ENCODE measurements at regions not wholly inside any gene's neighbourhood (a gene's known extent, or its start where the extent isn't known, plus 50 kb on each side); places are given as distances from the start of the nearest gene placed in this dataset.
A peak's percentile ranks its signal among the peaks of the same experiment; 100 is the strongest.

DNA sequence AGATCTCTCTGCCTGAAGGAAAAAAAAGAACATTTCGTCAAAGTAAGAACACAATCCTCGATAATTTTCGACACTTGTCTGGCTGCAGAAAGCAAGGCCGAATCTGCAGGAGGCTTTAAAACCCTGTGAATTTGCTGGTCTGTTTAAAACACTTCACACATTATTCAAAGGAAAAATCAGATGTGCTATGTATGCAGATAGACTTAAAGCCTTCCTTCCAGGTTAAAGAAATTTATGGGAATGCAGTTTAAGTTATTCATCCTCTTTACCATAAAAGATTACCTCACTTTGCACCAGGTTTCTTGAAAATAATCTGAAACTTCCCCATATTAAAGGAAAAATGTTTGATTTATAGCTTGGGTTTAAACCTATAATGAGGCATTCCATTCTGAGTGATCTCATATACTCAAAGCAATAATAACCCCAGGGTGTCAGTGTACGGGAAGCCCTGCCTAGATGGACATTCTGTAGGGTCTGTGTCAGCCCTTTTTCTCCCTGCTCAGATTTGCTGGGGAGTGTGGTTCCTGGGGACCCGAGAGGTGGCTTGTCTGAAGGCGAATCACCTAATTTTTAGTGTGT is 323.5 kb upstream of the SLC24A2 start:
- no peak for DNase-seq

DNA sequence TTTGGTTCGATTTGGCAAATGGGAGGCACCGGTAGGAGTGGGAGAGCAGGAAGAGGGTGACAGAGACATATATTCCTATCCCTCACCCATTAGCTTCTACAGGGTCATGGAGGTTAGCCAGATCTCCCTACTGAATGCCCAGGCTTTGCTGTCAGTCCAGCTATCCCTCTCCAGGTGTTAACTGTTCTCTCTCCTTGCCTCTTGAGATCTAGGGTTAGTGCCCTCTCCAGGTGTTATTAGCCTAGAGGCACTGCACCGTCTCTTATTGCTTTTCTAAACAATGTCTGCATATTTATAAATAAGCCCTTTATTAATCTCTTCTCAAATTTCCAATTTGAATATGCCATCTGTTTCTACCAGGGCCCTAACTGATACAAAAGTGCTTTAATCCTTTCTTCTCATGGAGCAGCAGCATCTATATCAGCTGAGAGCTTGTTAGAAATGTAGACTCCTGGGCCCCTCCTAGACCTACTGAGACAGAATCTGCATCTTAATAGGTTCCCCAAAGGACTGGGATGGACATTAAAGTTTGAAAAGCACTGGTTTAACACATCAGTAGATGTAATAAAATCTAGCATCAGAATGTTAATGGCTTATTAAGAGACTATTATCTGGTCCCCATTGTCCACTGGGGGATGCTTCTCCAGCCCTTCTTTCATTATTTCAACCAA is 322.5 kb upstream of the SLC24A2 start:
- peak; percentile 97 for DNase-seq

DNA sequence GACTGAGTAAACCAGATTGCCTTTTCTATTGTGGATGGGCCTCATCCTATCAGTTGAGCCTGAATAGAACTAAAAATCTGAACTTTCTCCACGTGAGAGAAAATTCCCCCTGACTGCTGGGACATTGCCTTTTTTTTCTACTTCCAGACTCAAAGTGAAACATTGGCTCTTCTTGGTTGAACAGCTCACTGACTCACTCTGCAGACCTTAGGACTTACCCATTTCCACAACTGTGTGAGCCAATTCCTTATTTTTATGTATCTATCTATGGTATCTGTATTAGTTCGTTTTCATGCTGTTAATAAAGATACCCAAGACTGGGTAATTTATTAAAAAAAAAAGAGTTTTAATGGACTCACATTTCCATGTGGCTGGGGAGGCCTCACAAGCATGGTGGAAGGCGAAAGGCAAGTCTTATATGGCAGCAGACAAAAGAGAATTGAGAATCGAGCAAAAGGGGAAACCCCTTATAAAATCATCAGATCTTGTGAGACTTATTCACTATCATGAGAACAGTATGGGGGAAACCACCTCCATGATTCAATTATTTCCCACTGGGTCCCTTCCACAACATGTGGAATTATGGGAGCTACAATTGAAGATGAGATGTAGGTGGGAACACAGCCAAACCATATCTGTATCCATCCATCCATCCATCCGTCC is 306.7 kb upstream of the SLC24A2 start:
- DNase-seq: no peak

DNA sequence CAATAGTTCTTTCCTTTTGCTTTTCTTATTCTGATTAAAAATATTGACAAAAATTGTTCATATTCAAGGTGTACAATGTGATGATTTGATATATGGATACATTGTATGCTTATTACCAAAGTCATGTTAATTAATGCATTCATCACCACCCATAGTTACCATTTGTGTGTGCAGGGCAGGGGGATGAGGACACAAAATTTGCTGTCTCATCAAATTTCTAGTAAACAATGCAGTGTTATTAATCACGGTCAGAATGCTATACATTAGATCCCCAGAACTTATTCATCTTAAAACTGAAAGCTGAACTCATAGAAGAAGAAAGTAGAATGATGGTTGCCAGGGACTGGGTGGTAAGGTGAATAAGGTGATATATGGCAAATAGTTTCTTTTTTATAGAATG is 303.7 kb upstream of the SLC24A2 start:
- DNase-seq: no peak

DNA sequence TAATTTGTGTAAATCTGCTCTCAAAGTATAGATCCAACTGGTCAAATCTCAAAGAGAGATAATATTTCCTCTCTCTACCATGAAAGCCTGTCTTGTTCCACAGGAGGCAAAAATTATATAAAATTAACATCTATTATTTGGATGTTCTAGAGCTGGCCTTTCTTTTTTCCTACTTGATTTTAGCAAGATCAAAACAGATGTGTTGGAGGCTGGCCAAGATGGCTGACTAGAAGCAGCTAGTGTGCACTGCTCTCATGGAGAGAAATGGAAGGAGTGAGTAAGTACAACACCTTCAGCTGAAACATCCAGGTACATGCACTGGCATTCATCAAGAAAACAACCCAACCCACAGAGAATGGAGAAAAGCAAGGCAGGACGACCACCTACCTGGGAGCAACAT is 298.6 kb upstream of the SLC24A2 start:
- DNase-seq: no peak

DNA sequence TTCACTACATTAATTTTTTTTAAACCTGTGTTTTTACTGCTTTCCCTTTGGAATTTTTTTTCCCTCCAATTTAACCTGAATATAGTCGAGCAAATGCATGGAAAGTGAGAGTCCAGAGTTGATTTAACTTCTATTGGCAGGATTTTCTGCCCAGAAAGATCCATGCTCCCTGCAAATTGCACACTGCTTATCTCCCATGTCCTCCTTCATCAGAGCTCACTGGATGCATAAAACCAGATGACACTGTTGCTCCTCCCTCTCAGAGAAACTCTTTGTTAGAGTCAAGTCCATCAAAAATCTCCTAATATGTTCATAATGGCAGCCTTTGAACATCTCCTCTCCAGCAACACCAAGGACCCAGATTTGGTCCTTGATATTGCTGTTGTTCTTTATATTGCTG is 297.0 kb upstream of the SLC24A2 start:
- no peak for DNase-seq

DNA sequence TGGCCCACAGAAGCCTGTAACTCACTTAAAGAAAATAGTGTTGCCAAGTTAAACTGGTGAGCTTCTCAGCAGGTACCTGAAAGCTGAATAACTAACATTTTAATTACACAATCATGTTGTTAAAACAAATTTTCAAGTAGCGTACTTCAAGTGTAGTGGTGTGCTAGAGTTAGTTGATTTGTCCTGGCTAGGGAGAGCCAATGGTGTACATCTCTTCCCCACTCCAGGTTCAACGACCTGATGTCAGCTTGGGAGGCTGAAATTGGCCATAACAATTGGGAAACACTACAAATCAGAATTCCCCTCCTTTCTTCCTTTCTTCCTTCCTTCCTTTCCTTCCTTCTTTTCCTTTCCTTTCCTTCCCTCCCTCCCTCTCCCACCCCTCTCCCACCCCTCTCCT is 295.3 kb upstream of the SLC24A2 start:
- DNase-seq: no peak

DNA sequence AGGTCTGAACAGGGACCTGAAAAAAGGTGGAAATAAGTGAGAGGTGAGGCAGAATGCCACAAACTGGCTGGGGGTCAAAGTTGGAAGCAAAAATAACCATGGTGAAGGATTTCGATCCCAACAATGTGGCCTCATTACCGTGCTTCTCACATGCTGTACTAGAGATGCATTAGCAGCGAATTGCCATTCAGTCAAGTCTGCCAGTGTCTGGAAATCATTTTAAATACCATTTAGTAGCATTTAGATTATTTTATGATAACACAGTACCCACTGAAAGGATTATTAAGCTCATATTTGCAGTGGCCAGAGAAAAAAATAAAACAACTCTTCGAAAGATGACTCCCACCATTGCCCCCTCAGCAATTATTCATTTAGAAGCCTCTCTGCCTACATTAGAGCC is 294.6 kb upstream of the SLC24A2 start:
- no peak for DNase-seq

DNA sequence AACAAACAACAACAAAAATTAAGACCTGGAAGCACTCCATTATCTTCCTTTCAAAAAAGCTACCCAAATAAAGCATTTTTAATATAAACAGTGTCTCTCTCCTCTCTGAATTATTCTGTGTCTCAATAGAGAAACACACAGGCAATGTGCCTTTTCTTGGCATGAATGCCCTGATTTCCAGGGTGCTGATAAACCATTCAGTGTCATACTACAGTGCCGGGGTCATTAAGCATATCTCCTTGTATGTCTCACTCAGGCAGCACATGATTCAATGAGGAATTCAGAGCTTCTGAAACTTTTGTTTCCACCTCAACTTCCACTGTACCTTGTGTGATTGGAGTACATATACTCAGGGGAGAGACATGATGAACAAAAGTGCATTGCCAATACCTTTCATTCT is 294.0 kb upstream of the SLC24A2 start:
- no peak for DNase-seq

DNA sequence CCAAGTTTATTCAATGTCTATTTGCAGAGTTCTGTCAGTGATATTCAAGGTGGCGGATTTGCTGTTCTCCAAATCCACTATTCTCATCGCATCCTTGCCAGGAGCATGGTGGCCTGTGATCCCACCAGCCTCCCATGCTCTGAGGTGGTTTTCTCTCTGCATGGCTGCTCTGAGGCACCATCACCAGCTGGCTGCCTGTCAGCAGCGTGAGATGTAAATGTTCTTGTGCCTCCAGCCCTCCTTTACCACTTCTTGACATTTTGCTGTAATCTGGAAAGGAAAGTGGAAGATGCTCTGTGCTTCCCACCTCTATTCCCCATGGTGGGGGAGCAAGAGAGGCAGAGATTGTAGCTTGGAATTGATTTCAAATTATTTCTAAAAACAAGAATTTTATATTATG is 293.6 kb upstream of the SLC24A2 start:
- no peak for DNase-seq

DNA sequence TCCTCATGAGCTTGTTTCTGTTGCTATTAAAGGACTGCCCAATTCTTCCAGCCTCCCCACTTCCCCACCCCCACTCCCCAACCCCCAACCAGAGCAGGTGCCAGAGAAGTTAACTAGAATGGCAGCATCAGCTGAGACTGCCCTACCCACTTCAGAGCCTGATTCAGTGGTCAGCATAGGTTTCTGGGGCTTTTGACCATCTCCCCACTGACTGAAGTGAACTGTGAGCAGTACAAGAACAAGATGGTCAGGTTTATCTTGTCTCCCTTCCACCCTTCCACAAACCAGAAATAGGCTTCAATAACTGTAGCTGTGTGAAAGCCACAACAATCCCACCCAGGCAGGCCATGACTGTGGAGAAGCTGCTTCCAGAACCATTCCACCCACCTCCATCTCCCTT is 289.4 kb upstream of the SLC24A2 start:
- DNase-seq: no peak

DNA sequence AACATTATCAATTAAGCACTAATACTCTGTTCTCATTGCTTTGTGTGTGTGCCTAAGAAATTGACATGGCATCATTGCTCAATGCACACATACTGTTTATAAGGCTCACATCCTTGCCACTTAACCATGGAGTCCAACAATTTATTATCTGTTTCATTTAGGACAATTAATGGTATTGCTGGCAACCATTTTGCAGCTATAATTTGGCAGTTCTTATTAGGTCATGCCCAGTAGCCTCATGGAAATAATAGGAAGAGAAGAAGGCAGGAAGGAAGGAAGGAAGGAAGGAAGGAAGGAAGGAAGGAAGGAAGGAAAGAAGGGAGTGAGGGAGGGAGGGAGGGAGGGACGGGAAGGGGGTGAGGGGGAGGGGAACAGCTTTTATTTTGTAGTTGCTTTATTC is 285.5 kb upstream of the SLC24A2 start:
- DNase-seq: no peak

DNA sequence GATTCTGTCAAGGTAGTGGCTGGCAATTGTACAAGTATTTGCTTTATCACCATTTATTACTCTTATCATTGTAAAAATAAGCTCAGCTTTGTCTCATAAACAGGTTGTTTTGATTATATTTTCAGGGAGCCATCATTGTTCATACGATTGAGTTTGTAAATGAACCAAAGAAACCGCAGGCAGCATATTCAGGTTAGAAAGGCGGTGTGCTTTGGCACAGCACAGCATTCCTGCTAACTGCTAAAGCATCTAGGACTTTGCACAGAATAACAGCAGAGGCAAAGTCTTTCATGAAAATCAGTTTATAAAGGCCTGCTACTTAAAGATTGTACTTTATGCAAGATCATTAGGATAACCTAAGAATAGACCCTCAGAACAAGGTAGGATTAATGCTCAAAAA is 281.5 kb upstream of the SLC24A2 start:
- no peak for DNase-seq

DNA sequence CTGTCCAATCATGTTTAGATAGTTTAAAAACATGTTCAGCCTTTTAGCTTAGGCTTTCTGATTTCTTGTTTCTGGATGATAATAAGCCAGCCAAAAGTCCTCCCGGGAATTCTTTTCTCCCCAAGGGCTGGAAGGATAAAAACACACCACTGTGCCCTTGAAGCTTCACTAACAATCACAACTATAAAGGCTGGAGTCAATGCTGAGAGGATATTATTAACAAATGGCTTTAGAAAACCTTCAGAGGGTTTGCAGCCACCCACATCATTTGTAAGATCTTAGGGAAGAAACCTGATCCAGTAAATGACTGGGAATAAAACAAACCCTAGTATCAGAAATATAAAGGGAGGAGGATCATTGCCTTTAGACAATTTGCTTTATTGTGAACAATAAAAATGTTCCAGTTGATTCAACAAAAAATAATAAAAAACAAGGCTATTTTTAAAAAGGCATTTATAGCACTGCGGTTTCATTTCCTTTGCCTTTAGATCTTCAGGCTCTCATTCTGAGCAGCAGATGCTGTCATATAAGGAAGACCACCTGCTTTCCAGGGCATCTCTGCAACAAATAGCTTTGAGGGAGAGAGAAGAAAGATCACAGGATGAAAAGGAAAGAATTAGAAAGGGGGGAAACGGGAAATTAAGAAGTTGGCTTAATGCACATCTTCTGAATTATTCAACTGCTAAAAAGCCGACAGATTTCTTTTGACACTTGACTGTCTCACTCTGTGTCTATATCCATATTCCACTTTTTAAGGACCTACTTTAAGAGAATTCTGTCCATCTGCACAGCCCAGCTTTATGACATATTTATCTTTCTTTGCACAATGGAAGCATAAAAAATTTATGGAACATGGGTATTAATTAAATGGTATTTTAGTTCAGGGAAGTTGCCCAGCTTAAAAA is 277.2 kb upstream of the SLC24A2 start:
- peak; percentile 43 for DNase-seq

DNA sequence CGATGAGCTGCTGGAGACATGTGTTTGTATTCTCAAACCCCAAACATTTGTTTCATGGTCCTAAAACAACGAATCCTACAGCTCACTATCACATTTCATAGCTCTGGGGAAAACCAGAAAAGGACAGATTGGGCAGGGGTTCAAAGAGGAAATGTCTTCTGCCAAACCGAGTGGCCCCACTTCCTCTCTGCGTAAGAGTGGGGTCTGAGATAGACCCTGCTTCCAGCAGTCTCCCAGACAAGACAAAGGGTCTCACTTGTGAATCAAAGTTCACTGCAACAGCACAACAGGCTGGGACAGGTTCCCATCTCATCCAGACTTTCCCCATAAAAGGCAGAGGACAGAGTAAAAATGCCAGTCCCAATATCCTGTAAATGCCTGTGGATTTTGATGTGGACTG is 276.2 kb upstream of the SLC24A2 start:
- DNase-seq: no peak

DNA sequence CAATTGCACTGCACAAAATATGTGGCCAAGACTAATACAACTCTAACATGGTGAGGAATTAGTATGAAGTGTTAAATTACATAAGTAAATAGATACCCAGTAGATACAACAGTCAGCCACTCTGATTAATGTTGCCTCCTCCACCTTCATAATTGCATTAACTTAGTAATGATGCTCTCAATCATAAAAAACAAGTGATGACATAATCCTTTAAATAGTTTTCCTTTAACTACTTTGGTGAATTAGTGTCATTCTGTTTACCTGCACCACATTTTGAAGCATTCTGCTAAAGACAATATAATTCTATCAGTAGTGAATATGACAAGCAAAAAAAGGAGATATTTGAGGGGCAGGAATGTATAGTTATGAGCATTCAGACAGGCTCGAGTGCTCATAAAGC is 265.9 kb upstream of the SLC24A2 start:
- DNase-seq: no peak

DNA sequence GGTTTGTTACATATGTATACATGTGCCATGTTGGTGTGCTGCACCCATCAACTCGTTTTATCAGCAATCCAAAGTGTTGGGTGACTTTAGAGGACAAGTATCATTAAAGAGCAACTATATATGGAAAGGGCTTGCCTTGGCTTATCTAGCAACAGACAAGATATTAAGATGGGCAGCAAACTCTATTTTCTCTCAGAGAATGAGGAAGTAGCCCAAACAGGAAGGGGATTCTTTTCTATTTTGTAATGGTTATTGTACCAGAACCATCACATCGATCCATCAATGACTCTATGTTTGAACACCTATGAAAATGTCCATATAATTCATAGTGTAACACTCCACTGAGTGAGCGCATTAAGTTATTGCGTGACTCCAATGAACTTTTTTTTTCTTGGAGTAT is 260.1 kb upstream of the SLC24A2 start:
- no peak for DNase-seq

DNA sequence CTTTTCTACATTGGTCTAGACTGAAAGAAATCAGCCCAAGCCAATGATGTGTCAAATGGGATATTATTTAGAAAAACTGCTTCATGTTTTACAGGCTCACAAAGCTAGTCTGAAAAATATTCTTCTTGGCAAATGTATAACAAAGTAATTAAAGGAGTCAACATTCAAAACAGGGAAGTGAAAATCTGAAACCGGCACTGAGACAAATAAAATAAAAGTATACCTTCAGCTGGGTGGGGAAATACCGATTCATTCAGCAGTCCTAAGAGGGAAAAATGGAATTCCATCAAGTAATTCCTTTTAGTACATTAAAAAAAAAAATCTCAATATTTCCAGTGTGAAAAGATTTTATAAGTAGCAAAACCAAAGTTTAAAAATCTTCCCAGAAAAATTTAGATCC is 259.6 kb upstream of the SLC24A2 start:
- no peak for DNase-seq

DNA sequence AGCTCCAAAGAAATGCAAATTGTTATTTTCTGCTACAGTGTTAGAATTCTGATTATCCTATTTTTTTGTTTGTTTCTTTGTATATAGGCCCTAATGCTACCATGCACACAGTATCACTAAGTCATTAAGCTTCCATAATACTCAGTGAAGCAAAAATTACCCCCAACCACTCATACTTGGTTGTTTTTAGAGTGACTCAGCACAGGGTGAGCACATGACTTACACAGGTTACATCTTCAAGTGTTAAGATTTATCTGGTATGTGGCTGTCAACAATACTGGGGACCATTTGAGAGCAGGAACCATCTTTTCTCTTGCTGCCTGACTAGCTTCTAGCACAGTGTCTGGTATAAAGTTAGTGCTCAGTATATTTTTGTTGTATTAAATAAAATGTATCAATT is 255.8 kb upstream of the SLC24A2 start:
- no peak for DNase-seq

DNA sequence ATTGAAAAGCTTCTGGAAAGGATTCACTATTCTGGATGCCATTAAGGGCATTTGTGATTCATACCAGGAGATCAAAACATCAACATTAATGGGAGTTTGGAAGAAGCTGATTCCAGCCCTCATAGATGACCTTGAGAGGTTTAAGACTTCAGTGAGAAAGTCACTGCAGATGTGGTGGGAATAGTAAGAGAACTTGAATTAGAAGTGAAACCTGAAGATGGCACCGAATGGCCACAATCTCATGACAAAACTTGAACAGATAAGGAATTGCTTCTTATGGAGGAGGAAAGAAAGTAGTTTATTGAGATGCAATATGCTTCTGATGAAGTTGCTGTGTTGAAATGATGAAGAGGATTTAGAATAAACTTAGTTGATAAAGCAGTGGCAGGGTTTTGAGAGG is 254.6 kb upstream of the SLC24A2 start:
- no peak for DNase-seq

DNA sequence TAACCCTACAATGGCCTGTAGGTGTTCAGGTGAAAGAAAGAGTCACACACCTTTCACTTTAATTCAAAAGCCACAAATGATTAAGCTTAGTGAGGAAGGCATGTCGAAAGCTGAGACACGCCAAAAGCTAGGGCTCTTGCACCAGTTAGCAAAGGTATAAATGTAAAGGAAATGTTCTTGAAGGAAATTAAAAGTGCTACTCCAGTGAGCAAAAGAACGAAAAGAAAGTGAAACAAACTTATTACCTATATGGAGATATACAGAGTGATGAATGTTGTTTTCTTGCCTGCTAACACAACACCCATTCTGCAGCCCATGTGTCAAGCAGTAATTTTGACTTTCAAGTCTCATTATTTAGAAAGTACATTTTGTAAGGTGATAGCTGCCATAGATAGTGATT is 254.2 kb upstream of the SLC24A2 start:
- no peak for DNase-seq

DNA sequence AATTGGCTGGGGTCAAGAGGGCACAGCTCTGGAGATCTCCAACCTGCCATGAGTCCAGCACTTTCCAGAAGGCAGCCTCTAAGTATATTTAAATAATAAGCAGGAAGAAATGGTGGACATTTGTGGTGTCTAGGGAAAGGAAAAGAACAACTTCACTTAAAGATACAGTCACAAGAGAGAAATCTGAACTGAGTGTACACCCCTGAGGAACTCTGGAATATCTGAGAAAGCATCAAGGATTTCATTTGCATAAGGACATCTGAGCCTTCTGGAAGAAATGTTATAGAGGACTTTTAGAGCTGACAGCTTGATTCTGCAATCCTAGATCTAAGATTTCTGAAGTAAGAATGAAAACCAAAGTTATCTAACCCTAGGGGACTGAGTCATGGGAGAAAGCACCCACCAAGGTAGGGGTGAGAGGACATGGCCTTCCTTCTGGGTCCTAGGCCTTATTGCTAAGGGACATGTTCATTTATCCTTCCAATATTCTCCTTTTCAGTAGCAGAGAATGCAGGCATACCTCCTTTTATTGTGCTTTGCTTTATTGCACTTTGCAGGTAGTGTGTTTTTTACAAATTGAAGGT is 253.4 kb upstream of the SLC24A2 start:
- DNase-seq: no peak

DNA sequence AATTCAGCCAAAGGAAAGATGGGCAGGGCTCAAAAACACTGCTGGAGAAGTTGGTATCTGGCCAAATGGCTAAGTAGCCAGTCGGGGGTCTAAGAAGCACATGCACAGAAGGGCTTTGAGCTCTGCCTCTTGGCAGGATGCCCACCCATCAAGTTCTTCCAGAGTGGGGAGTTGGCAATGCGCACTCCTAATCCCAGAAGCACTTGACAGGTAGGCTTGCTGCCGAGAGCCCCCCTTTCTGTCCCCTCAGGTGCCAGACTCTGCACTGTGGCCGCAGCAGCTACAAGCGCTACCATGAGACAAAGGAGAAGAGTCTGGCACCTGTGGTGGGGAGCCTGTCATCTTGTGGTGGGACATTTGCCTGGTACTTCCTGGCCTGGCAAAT is 252.9 kb upstream of the SLC24A2 start:
- DNase-seq: peak; percentile 87
